Endothelial cell of umbilical vein (primary cell): ENCODE measurements at regions not wholly inside any gene's neighbourhood (a gene's known extent, or its start where the extent isn't known, plus 50 kb on each side); places are given as distances from the start of the nearest gene placed in this dataset.

Experiments used
- CTCF ChIP-seq, 2 donors: IDR thresholded peaks; 1 replicate in 1 of 2; 2 replicates in 1 of 2; pipeline ENCODE4 v1.5.1; 2011; ENCODE audit warnings: low read length in 2 of 2, mild to moderate bottlenecking in 2 of 2, moderate library complexity in 2 of 2, control low read depth in 1 of 2, inconsistent platforms in 1 of 2, low read depth in 1 of 2; ENCODE audit not compliant: insufficient read depth in 1 of 2; ENCODE audit errors: extremely low read depth in 1 of 2
- EZH2 ChIP-seq: IDR thresholded peaks from 2 replicates; pipeline ENCODE4 v1.6.1; 2012; ENCODE audit warnings: borderline replicate concordance, low read depth, mild to moderate bottlenecking, moderate library complexity, low read length, inconsistent platforms; ENCODE audit not compliant: severe bottlenecking
- FOS ChIP-seq: IDR thresholded peaks from 2 replicates; pipeline ENCODE4 v1.6.1; 2011; ENCODE audit warnings: mild to moderate bottlenecking, low read length, moderate library complexity, borderline replicate concordance; ENCODE audit not compliant: insufficient read depth
- POLR2A ChIP-seq: IDR thresholded peaks from 2 replicates; pipeline ENCODE4 v1.6.1; 2012; ENCODE audit warnings: low read depth, mild to moderate bottlenecking, control low read depth, low read length
- POLR2AphosphoS5 ChIP-seq: IDR thresholded peaks from 2 replicates; pipeline ENCODE4 v1.6.1; 2012; ENCODE audit warnings: low read depth, mild to moderate bottlenecking, control low read depth, low read length, moderate library complexity; ENCODE audit not compliant: insufficient read depth

DNA sequence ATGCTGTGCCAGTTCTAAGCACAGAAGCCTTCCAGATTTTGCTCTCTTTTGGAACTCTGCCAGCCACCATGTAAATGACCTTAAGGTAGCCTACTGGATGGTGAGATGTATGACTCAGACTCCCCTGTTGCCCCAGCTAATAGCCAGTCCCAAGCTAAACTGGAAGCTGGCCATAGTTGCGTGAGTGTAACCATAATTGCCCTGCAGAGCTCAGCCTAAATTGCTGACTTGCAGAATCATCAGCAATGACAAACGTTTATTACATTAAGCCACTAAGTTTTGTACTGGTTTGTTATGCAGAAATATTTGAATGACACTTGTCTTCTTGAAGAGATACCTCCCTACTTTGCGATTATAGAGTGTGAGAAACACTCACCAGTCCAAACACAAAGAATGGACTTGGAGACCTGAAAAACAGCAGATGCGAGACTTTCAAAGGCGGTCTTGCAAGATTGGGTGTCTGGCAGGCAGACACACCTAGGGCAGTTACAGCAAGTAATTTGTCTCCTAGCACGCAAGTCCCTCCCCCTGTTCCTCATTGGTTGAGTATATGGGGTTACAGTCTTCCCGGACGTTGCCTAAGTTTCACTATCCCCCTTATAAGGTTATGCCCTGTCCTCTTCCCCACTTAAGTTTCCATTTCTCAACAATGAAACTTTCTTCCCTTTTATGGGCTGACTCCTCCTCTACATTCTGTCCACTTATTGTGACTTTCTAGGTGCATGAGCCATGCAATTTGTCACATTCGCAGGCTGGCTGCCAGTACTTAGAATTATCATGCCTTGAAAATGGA lies 83.6 kb upstream of the XCR1 start:
- TF ChIP-seq EZH2 (no peak), CTCF (IDR thresholded peaks at IDR 0.05; ENCODE audit: extremely low read depth in 1 of 2, insufficient read depth in 1 of 2, low read depth in 1 of 2, low read length in 2 of 2) (no peak), POLR2AphosphoS5 (no peak), FOS (no peak), POLR2A (no peak)
